SK-N-SH treated with all-trans-retinoic acid at 6 μM for 48 hours (cell line): ENCODE measurements at regions not wholly inside any gene's neighbourhood (a gene's known extent, or its start where the extent isn't known, plus 50 kb on each side); places are given as distances from the start of the nearest gene placed in this dataset.

Experiments
- ARNTL ChIP-seq: fragments of 450-650 bp; formaldehyde crosslinking; IDR thresholded peaks from 2 replicates; pipeline ENCODE4 v1.5.0; 2020; ENCODE audit warnings: low read depth, mild to moderate bottlenecking, moderate library complexity, borderline replicate concordance
- BACH2 ChIP-seq: fragments of 250-450 bp; sonication (Bioruptor Pico); IDR thresholded peaks from 2 replicates; pipeline ENCODE4 v1.9.0; 2021; ENCODE audit warnings: mild to moderate bottlenecking, borderline replicate concordance
- CREB5 ChIP-seq: fragments of 250-450 bp; sonication (Bioruptor Pico); IDR thresholded peaks from 2 replicates; pipeline ENCODE4 v1.5.1; 2020; ENCODE audit warnings: low read depth, mild to moderate bottlenecking, moderate library complexity
- PATZ1 ChIP-seq: fragments of 250-450 bp; sonication (Bioruptor Pico); IDR thresholded peaks from 2 replicates; pipeline ENCODE4 v1.8.0; 2020; ENCODE audit warnings: mild to moderate bottlenecking, moderate library complexity, borderline replicate concordance
- RARB ChIP-seq: fragments of 250-450 bp; sonication (Bioruptor Pico); IDR thresholded peaks from 2 replicates; pipeline ENCODE4 v1.8.0; 2021; ENCODE audit warnings: mild to moderate bottlenecking, moderate library complexity
- TOX ChIP-seq: fragments of 250-450 bp; sonication (Bioruptor Pico); IDR thresholded peaks from 2 replicates; pipeline ENCODE4 v1.8.0; 2021; ENCODE audit warnings: mild to moderate bottlenecking, moderate library complexity, borderline replicate concordance
- ZC3H10 ChIP-seq: fragments of 250-450 bp; sonication (Bioruptor Pico); IDR thresholded peaks from 2 replicates; pipeline ENCODE4 v1.5.1; 2021; ENCODE audit warnings: mild to moderate bottlenecking, moderate library complexity
- ZFP3 ChIP-seq: fragments of 250-450 bp; sonication (Bioruptor Pico); IDR thresholded peaks from 2 replicates; pipeline ENCODE4 v1.5.0; 2020; ENCODE audit warnings: mild to moderate bottlenecking, moderate library complexity
- ZNF70 ChIP-seq: fragments of 450-650 bp; formaldehyde crosslinking; IDR thresholded peaks from 2 replicates; pipeline ENCODE4 v1.5.0; 2020; ENCODE audit warnings: mild to moderate bottlenecking, moderate library complexity
- TF ChIP-seq, protein P1 (sequence below): fragments of 250-450 bp; sonication (Bioruptor Pico); IDR thresholded peaks from 2 replicates; pipeline ENCODE4 v1.5.0; 2020; ENCODE audit warnings: mild to moderate bottlenecking, moderate library complexity

- no peak for TF ChIP-seq TOX (CRISPR knock-in tag)
- no peak for TF ChIP-seq ARNTL
- no peak for TF ChIP-seq PATZ1 (CRISPR knock-in tag)
- TF ChIP-seq BACH2 (CRISPR knock-in tag), result no peak
- TF ChIP-seq ZNF70 (CRISPR knock-in tag), result no peak
- no peak for TF ChIP-seq ZFP3 (CRISPR knock-in tag)
- TF ChIP-seq, protein P1, sequence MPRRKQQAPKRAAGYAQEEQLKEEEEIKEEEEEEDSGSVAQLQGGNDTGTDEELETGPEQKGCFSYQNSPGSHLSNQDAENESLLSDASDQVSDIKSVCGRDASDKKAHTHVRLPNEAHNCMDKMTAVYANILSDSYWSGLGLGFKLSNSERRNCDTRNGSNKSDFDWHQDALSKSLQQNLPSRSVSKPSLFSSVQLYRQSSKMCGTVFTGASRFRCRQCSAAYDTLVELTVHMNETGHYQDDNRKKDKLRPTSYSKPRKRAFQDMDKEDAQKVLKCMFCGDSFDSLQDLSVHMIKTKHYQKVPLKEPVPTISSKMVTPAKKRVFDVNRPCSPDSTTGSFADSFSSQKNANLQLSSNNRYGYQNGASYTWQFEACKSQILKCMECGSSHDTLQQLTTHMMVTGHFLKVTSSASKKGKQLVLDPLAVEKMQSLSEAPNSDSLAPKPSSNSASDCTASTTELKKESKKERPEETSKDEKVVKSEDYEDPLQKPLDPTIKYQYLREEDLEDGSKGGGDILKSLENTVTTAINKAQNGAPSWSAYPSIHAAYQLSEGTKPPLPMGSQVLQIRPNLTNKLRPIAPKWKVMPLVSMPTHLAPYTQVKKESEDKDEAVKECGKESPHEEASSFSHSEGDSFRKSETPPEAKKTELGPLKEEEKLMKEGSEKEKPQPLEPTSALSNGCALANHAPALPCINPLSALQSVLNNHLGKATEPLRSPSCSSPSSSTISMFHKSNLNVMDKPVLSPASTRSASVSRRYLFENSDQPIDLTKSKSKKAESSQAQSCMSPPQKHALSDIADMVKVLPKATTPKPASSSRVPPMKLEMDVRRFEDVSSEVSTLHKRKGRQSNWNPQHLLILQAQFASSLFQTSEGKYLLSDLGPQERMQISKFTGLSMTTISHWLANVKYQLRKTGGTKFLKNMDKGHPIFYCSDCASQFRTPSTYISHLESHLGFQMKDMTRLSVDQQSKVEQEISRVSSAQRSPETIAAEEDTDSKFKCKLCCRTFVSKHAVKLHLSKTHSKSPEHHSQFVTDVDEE (CRISPR knock-in tag), result no peak
- TF ChIP-seq ZC3H10 (CRISPR knock-in tag), result no peak
- no peak for TF ChIP-seq CREB5 (CRISPR knock-in tag)
- no peak for TF ChIP-seq RARB (CRISPR knock-in tag)
Measured at GRCh38 chr17:77018504-77018903, 122.3 kb upstream of the SEC14L1 start.
